ENCODE measurements at regions not wholly inside any gene's neighbourhood (a gene's known extent, or its start where the extent isn't known, plus 50 kb on each side); places are given as distances from the start of the nearest gene placed in this dataset.

GRCh38 chr11:109298865-109299264 is 123.1 kb upstream of the C11orf87 start:
- no peak for DNase-seq

GRCh38 chr11:109300211-109300610 is 121.8 kb upstream of the C11orf87 start:
- no peak for DNase-seq

- DNase-seq: no peak
Observed at GRCh38 chr11:109302591-109303334, 119.2 kb upstream of the C11orf87 start.

GRCh38 chr11:109303342-109303741 is 118.6 kb upstream of the C11orf87 start:
- peak; percentile 56 for DNase-seq

GRCh38 chr11:109304159-109304558 is 117.8 kb upstream of the C11orf87 start:
- peak; percentile 26 for DNase-seq

GRCh38 chr11:109305009-109305408 is 117.0 kb upstream of the C11orf87 start:
- DNase-seq: no peak

GRCh38 chr11:109306322-109306721 is 115.7 kb upstream of the C11orf87 start:
- no peak for DNase-seq

GRCh38 chr11:109307366-109307765 is 114.6 kb upstream of the C11orf87 start:
- DNase-seq: no peak

GRCh38 chr11:109308551-109308950 is 113.4 kb upstream of the C11orf87 start:
- no peak for DNase-seq

- DNase-seq: peak; percentile 80
Observed at GRCh38 chr11:109309153-109309552, 112.8 kb upstream of the C11orf87 start.

- DNase-seq: no peak
Observed at GRCh38 chr11:109317726-109318125, 104.3 kb upstream of the C11orf87 start.

- DNase-seq: no peak
Observed at GRCh38 chr11:109320595-109320994, 101.4 kb upstream of the C11orf87 start.

- DNase-seq: no peak
Observed at GRCh38 chr11:109326781-109327180, 95.2 kb upstream of the C11orf87 start.

- DNase-seq: no peak
Observed at GRCh38 chr11:109329716-109330115, 92.3 kb upstream of the C11orf87 start.

GRCh38 chr11:109338131-109338530 is 83.9 kb upstream of the C11orf87 start:
- DNase-seq: no peak

GRCh38 chr11:109342261-109342660 is 79.7 kb upstream of the C11orf87 start:
- no peak for DNase-seq

GRCh38 chr11:109343242-109343641 is 78.7 kb upstream of the C11orf87 start:
- DNase-seq: no peak

GRCh38 chr11:109347304-109347703 is 74.7 kb upstream of the C11orf87 start:
- no peak for DNase-seq

GRCh38 chr11:109349276-109350080 is 72.5 kb upstream of the C11orf87 start:
- DNase-seq: no peak

GRCh38 chr11:109350091-109350490 is 71.9 kb upstream of the C11orf87 start:
- DNase-seq: no peak

- DNase-seq: no peak
Observed at GRCh38 chr11:109362059-109362458, 59.9 kb upstream of the C11orf87 start.

GRCh38 chr11:109363682-109364081 is 58.3 kb upstream of the C11orf87 start:
- DNase-seq: no peak

GRCh38 chr11:109364851-109365250 is 57.1 kb upstream of the C11orf87 start:
- DNase-seq: no peak

- no peak for DNase-seq
Observed at GRCh38 chr11:109371444-109372176, 50.4 kb upstream of the C11orf87 start.
